Activated naive CD4-positive, alpha-beta T cell (primary cell): ENCODE measurements at regions not wholly inside any gene's neighbourhood (a gene's known extent, or its start where the extent isn't known, plus 50 kb on each side); places are given as distances from the start of the nearest gene placed in this dataset.
"Not testable (repeated sequence)": the region's sequence is repeated elsewhere in the genome, so short reads cannot be mapped to it uniquely, and the experiment has no call there.

Source experiments
- DNase-seq, 4 experiments: peaks; one replicate each; lab custom pipeline; 2025; lab: John Stamatoyannopoulos, UW

GRCh38 chr18:62629031-62629430 is 86.3 kb upstream of the PHLPP1 start:
- DNase-seq: no peak

- no peak for DNase-seq
Measured at GRCh38 chr18:62631173-62631572, 84.2 kb upstream of the PHLPP1 start.

- DNase-seq: no peak
Measured at GRCh38 chr18:62632788-62633455, 82.4 kb upstream of the PHLPP1 start.

GRCh38 chr18:62634458-62634857 is 80.9 kb upstream of the PHLPP1 start:
- DNase-seq: no peak

GRCh38 chr18:62634979-62635630 is 80.2 kb upstream of the PHLPP1 start:
- no peak for DNase-seq

GRCh38 chr18:62637403-62637802 is 77.9 kb upstream of the PHLPP1 start:
- no peak for DNase-seq

- peak; percentile 2 to 38 (median 5) for DNase-seq
Measured at GRCh38 chr18:62637807-62638687, 77.3 kb upstream of the PHLPP1 start.

GRCh38 chr18:62643181-62643580 is 72.2 kb upstream of the PHLPP1 start:
- no peak for DNase-seq

- no peak for DNase-seq
Measured at GRCh38 chr18:62644773-62645172, 70.6 kb upstream of the PHLPP1 start.

GRCh38 chr18:62647179-62647578 is 68.2 kb upstream of the PHLPP1 start:
- DNase-seq: no peak

- no peak for DNase-seq
Measured at GRCh38 chr18:62648045-62648678, 67.2 kb upstream of the PHLPP1 start.

GRCh38 chr18:62651276-62652056 is 63.9 kb upstream of the PHLPP1 start:
- no peak for DNase-seq

- not testable (repeated sequence) for DNase-seq
Measured at GRCh38 chr18:62652057-62652629, 63.2 kb upstream of the PHLPP1 start.

- no peak for DNase-seq
Measured at GRCh38 chr18:62655520-62656219, 59.7 kb upstream of the PHLPP1 start.

- no peak for DNase-seq
Measured at GRCh38 chr18:62658028-62658427, 57.3 kb upstream of the PHLPP1 start.

GRCh38 chr18:62659698-62660097 is 55.6 kb upstream of the PHLPP1 start:
- no peak for DNase-seq

GRCh38 chr18:62660691-62661090 is 54.6 kb upstream of the PHLPP1 start:
- DNase-seq: no peak

- no peak for DNase-seq
Measured at GRCh38 chr18:62663731-62664336, 51.5 kb upstream of the PHLPP1 start.

GRCh38 chr18:62664414-62664813 is 50.9 kb upstream of the PHLPP1 start:
- no peak for DNase-seq

- DNase-seq: no peak
Measured at GRCh38 chr18:62665188-62665587, 50.2 kb upstream of the PHLPP1 start.
